Liver (tissue), 8 donors: ENCODE measurements at regions not wholly inside any gene's neighbourhood (a gene's known extent, or its start where the extent isn't known, plus 50 kb on each side); places are given as distances from the start of the nearest gene placed in this dataset.

Experiments used
- DNase-seq: peaks from one replicate; pipeline ENCODE4 v3.0.0-alpha.2; 2017; ENCODE audit warnings: low spot score
- H3K27ac ChIP-seq, 2 donors: one replicate each; pipeline ENCODE4 v1.7.0; 2013; ENCODE audit warnings: inconsistent platforms in 2 of 2, low read length in 2 of 2, control low read depth in 1 of 2, low read depth in 1 of 2, mild to moderate bottlenecking in 1 of 2
- H3K27me3 ChIP-seq, 4 donors: one replicate each; pipeline versions ENCODE4 v1.6.1 to v1.7.0; 2013; ENCODE audit warnings: low read length in 3 of 4, inconsistent platforms in 1 of 4, mild to moderate bottlenecking in 1 of 4, moderate library complexity in 1 of 4; ENCODE audit not compliant: control insufficient read depth in 4 of 4, insufficient read depth in 4 of 4
- H3K36me3 ChIP-seq, 4 donors: one replicate each; pipeline versions ENCODE4 v1.6.1 to v1.7.0; 2013; ENCODE audit warnings: low read length in 3 of 4, mild to moderate bottlenecking in 3 of 4, low read depth in 1 of 4, moderate library complexity in 1 of 4; ENCODE audit not compliant: control insufficient read depth in 4 of 4, insufficient read depth in 3 of 4
- H3K4me1 ChIP-seq, 4 donors: one replicate each; pipeline versions ENCODE4 v1.6.1 to v1.7.0; 2013; ENCODE audit warnings: low read length in 3 of 4, mild to moderate bottlenecking in 3 of 4, moderate library complexity in 1 of 4; ENCODE audit not compliant: control insufficient read depth in 4 of 4, insufficient read depth in 4 of 4
- H3K4me3 ChIP-seq, 3 donors: one replicate each; pipeline versions ENCODE4 v1.6.1 to v1.7.0; 2013; ENCODE audit warnings: low read length in 3 of 3, control low read depth in 1 of 3, low read depth in 1 of 3, mild to moderate bottlenecking in 1 of 3
- H3K9ac ChIP-seq, 2 donors: one replicate each; pipeline ENCODE4 v1.7.0; 2013; ENCODE audit warnings: low read length in 2 of 2, mild to moderate bottlenecking in 2 of 2, moderate library complexity in 2 of 2, control low read depth in 1 of 2, low read depth in 1 of 2
- H3K9me3 ChIP-seq, 4 donors: one replicate each; pipeline versions ENCODE4 v1.6.1 to v1.7.0; 2013; ENCODE audit warnings: low read length in 3 of 4; ENCODE audit not compliant: control insufficient read depth in 4 of 4
- ATF3 ChIP-seq: IDR thresholded peaks from 2 replicates; pipeline ENCODE4 v1.6.1; 2016; ENCODE audit warnings: antibody characterized with exemption
- CTCF ChIP-seq: fragments of 150-350 bp; IDR thresholded peaks from 2 replicates; pipeline ENCODE4 v1.5.1; 2017; ENCODE audit warnings: improper control_type of control experiment, low read depth, low read length; ENCODE audit not compliant: missing input control
- EGR1 ChIP-seq, 2 donors: IDR thresholded peaks; 2 replicates each; pipeline ENCODE4 v1.6.1; 2016 to 2018; ENCODE audit warnings: antibody characterized with exemption in 2 of 2, low read depth in 2 of 2
- FOXA1 ChIP-seq: IDR thresholded peaks from 2 replicates; pipeline ENCODE4 v1.6.1; 2016; ENCODE audit warnings: antibody characterized with exemption
- FOXA2 ChIP-seq: IDR thresholded peaks from 2 replicates; pipeline ENCODE4 v1.6.1; 2016; ENCODE audit warnings: antibody characterized with exemption
- GABPA ChIP-seq, 2 donors: IDR thresholded peaks in 1 of 2; conservative IDR thresholded peaks in 1 of 2; 2 replicates each; pipeline ENCODE4 v1.6.1; 2016; ENCODE audit warnings: antibody characterized with exemption in 2 of 2, mild to moderate bottlenecking in 1 of 2, moderate library complexity in 1 of 2
- HNF4A ChIP-seq, 2 donors: conservative IDR thresholded peaks; 2 replicates each; pipeline ENCODE4 v1.6.1; 2016; ENCODE audit warnings: antibody characterized with exemption in 2 of 2, mild to moderate bottlenecking in 2 of 2
- JUND ChIP-seq, 2 donors: IDR thresholded peaks; 2 replicates each; pipeline ENCODE4 v1.6.1; 2016; ENCODE audit warnings: antibody characterized with exemption in 2 of 2
- MAX ChIP-seq: IDR thresholded peaks from 2 replicates; pipeline ENCODE4 v1.6.1; 2016; ENCODE audit warnings: antibody characterized with exemption
- NR2F2 ChIP-seq: IDR thresholded peaks from 2 replicates; pipeline ENCODE4 v1.6.1; 2016; ENCODE audit warnings: antibody characterized with exemption
- REST ChIP-seq: IDR thresholded peaks from 2 replicates; pipeline ENCODE4 v1.6.1; 2016; ENCODE audit warnings: antibody characterized with exemption, mild to moderate bottlenecking
- RXRA ChIP-seq, 2 donors: IDR thresholded peaks; 2 replicates each; pipeline ENCODE4 v1.6.1; 2017 to 2018; ENCODE audit warnings: antibody characterized with exemption in 2 of 2, mild to moderate bottlenecking in 1 of 2
- SP1 ChIP-seq: IDR thresholded peaks from 2 replicates; pipeline ENCODE4 v1.6.1; 2018; ENCODE audit warnings: antibody characterized with exemption, mild to moderate bottlenecking
- TAF1 ChIP-seq: conservative IDR thresholded peaks from 2 replicates; pipeline ENCODE4 v1.6.1; 2016; ENCODE audit warnings: antibody characterized with exemption, mild to moderate bottlenecking
- YY1 ChIP-seq: IDR thresholded peaks from 2 replicates; pipeline ENCODE4 v1.6.1; 2016; ENCODE audit warnings: antibody characterized with exemption, mild to moderate bottlenecking
- ZBTB33 ChIP-seq: IDR thresholded peaks from 2 replicates; pipeline ENCODE4 v1.6.1; 2016; ENCODE audit warnings: antibody characterized with exemption
- WGBS: extraction: QIAGEN DNeasy Blood & Tissue Kit; methylation state at CpG from one replicate; pipeline ENCODE4 v1.1.7; 2013; 5-methylcytosine and 5-hydroxymethylcytosine counted together
- donor health status: healthy.
- donor health status: healthy.
- donor health status: healthy.
- donor health status: healthy.
- donor health status: healthy.

GRCh38 chr6:167712731-167713475 lies 113.8 kb upstream of the AFDN start (continued):
- no peak for TF ChIP-seq CTCF
- TF ChIP-seq NR2F2, result no peak
- TF ChIP-seq JUND (IDR thresholded peaks at IDR 0.05), result no peak
- TF ChIP-seq TAF1, result no peak
- no peak for TF ChIP-seq YY1
- no peak for TF ChIP-seq ATF3

- 69% methylated on average over 8 of the region's 8 CpGs for WGBS
- no peaks in the 10 kb centered on the region for H3K36me3 ChIP-seq
- H3K9me3 ChIP-seq, result no peaks in the 10 kb centered on the region
- H3K4me1 ChIP-seq, result no peaks in the 10 kb centered on the region
- no peaks in the 10 kb centered on the region for H3K27me3 ChIP-seq
- DNase-seq, result no peak
- TF ChIP-seq REST (no peak), FOXA2 (no peak), EGR1 (IDR thresholded peaks at IDR 0.05; ENCODE audit: low read depth in 2 of 2) (no peak), TAF1 (no peak), FOXA1 (no peak), ATF3 (no peak), SP1 (no peak)
- H3K4me3 ChIP-seq, result no peak overlapping the region
- H3K9ac ChIP-seq, result no peak overlapping the region
- no peak overlapping the region for H3K27ac ChIP-seq
These were observed 112.6 kb upstream of the AFDN start for GRCh38 chr6:167714152-167714551.

- no peaks in the 10 kb centered on the region for H3K27me3 ChIP-seq
- no peaks in the 10 kb centered on the region for H3K9me3 ChIP-seq
- H3K36me3 ChIP-seq, result no peaks in the 10 kb centered on the region
- H3K9ac ChIP-seq, result no peak overlapping the region
- H3K4me1 ChIP-seq, result no peaks in the 10 kb centered on the region
- no peak overlapping the region for H3K27ac ChIP-seq
- H3K4me3 ChIP-seq, result no peak overlapping the region
- no peak for DNase-seq
- WGBS, result 98% methylated on average over 9 of the region's 9 CpGs
- no peak for TF ChIP-seq YY1
- no peak for TF ChIP-seq JUND (IDR thresholded peaks at IDR 0.05)
- TF ChIP-seq FOXA1, result no peak
- TF ChIP-seq FOXA2, result no peak
- TF ChIP-seq HNF4A (conservative IDR thresholded peaks at IDR 0.05), result no peak
- no peak for TF ChIP-seq GABPA (IDR thresholded peaks at IDR 0.05 in 1 of 2, conservative IDR thresholded peaks at IDR 0.05 in 1 of 2)
- TF ChIP-seq ATF3, result no peak
- TF ChIP-seq SP1, result no peak
- no peak for TF ChIP-seq NR2F2
- no peak for TF ChIP-seq CTCF
- TF ChIP-seq ZBTB33, result no peak
- TF ChIP-seq MAX, result no peak
- no peak for TF ChIP-seq RXRA (IDR thresholded peaks at IDR 0.05)
These were observed 109.3 kb upstream of the AFDN start for GRCh38 chr6:167717455-167717854.
